D721Med (cell line): ENCODE measurements at regions not wholly inside any gene's neighbourhood (a gene's known extent, or its start where the extent isn't known, plus 50 kb on each side); places are given as distances from the start of the nearest gene placed in this dataset.

ENCODE experiments used
- DNase-seq: peaks from one replicate; pipeline ENCODE4 v3.0.0; 2011; ENCODE audit warnings: low spot score; ENCODE audit not compliant: insufficient read length
- FAIRE-seq: peaks from 2 replicates; lab custom pipeline; 2011; peaks lifted over from hg19 to GRCh38; lab: Jason Lieb, UNC
- TF ChIP-seq, protein P1 (sequence below): IDR thresholded peaks from 2 replicates; pipeline ENCODE4 v1.5.1; 2012; ENCODE audit warnings: mild to moderate bottlenecking, control low read depth; ENCODE audit not compliant: insufficient read depth; ENCODE audit errors: missing control alignments

DNA sequence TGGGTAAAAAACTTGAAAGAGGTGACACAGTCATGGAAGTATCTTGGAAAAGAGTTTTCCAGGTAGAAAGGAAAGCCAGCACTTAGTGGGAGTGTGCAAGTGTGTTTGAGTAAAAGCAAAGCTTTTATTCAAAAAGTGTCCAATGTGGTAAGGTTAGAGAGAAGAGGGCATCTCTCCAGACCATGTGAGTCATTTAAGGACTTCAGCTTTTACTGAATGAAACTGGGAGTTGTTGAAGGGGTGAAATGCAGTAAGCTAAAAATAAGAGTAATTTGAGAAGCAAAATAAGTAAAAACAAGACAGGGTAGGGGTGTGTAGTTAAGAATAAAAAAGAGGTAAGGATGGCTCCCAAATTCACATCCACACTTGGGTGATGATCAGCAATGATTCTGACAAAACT, 238.9 kb downstream of the SLC7A11 start:
- TF ChIP-seq, protein P1, sequence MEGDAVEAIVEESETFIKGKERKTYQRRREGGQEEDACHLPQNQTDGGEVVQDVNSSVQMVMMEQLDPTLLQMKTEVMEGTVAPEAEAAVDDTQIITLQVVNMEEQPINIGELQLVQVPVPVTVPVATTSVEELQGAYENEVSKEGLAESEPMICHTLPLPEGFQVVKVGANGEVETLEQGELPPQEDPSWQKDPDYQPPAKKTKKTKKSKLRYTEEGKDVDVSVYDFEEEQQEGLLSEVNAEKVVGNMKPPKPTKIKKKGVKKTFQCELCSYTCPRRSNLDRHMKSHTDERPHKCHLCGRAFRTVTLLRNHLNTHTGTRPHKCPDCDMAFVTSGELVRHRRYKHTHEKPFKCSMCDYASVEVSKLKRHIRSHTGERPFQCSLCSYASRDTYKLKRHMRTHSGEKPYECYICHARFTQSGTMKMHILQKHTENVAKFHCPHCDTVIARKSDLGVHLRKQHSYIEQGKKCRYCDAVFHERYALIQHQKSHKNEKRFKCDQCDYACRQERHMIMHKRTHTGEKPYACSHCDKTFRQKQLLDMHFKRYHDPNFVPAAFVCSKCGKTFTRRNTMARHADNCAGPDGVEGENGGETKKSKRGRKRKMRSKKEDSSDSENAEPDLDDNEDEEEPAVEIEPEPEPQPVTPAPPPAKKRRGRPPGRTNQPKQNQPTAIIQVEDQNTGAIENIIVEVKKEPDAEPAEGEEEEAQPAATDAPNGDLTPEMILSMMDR, result no peak
- no peak for FAIRE-seq
- no peak for DNase-seq

DNA sequence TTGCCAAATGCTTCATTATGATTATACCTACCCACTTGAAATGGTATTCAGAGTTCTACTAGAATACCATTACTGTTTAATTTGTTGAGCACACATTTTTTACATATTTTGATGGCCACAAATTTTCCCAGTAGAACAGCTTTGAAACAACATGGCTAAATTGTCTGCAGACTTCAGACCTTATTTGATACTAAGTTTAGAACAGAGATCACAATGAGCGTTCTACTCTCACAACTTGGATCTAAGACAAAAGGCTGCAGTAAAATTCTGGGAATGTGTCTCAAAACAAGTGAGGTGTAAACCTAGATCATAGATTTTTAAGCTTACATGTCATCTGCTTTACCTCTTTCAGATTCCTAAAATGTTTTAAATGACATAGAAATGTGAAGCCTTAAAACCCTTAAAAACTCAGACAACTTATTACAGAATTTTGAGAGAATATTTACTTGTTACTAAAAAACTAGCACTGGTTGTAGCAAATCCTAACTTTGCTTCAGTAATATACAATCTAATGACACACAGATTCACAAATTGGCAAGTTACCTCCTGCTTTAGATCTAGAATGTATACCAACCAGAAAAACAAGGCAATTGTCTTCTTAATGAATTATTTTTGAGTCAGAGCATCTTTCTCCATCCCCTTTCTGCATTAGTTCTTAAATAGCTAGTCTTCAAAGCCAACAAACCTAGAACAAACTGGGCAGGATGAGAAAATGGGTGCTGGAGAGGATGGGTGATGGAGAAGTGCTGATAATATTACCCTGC, 243.3 kb downstream of the SLC7A11 start:
- DNase-seq (no peak), FAIRE-seq (no peak)
- TF ChIP-seq, protein P1, result no peak

DNA sequence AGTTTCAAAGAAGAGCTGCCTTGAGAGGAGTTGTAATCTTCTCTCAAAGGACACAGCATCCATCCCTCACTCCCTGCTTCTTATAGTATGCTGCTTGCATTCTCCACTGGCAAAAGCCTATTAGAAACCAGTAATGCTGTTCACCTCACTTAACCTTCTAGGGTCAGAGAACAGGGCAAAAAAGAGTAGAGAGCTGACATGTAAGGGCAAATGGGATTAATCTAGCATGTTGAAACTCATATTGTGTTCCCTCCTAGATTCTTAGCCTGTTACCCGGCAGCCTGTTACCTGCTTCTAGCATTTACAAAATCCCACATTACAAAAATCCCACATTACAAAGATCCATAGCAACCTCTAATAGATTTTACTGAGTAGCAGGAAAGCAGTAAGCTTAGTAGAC, 244.7 kb downstream of the SLC7A11 start:
- TF ChIP-seq, protein P1, result no peak
- no peak for FAIRE-seq

DNA sequence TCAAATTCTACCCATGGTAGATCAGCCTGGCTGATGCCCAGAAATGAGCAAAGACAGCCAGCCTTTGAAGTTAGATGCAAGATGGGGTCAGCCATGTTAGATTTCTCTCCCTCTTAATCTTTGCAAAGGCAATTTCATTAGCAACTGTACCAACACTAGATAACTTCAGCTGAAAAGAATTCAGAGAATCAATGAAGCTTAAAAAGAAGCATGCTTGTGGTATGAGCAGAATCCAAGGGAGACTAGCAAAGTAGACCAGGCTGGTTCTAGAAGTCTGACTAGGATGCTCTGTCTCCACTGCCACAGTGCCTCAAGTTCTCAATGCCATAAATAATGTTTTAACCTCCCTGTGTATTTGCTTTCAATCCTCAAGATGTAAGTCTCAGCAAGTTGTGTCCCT, 247.3 kb downstream of the SLC7A11 start:
- no peak for FAIRE-seq
- TF ChIP-seq, protein P1, result no peak
- no peak for DNase-seq

More for the DNA sequence above, 244.7 kb downstream of the SLC7A11 start:
- no peak for DNase-seq

DNA sequence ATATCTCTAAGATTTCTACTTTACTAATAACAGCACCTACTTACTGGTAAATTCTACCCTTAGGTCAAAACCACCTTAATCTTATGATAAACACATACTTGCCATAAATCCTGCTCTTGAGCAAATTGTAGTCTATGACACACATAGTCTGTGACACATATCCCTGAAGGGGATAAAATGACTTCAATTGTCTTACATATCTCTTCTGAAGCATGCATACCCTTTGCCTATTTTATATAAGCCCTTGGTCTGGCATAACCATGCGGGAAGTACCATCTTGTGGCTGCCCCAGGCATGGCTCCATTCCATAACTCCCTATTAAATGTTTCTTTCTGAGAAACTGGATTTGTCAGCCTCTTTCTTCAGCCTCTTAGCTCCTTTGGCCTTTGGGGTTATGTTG, 248.9 kb downstream of the SLC7A11 start:
- no peak for FAIRE-seq
- DNase-seq, result no peak
- TF ChIP-seq, protein P1, result no peak

DNA sequence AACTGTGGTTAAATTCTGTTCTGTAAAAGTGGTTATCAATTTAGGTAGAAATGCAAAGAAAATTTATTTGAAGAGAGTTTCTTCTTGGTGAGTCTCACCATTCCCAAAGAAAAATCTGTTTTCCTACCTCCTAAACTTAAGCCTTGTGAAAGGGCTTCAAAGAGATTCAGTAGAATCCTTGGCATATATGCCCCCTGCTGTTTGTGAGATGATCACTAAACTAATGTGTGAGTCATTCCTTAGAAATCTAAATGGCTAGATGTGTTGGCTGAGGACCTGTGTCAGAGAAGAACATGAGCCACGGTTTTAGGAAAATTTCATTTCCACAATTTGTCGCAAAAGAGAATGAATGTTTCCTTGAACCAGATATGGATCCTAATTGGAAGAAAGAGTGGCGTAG, 260.9 kb downstream of the SLC7A11 start:
- DNase-seq (no peak), FAIRE-seq (no peak)
- TF ChIP-seq, protein P1, result no peak

DNA sequence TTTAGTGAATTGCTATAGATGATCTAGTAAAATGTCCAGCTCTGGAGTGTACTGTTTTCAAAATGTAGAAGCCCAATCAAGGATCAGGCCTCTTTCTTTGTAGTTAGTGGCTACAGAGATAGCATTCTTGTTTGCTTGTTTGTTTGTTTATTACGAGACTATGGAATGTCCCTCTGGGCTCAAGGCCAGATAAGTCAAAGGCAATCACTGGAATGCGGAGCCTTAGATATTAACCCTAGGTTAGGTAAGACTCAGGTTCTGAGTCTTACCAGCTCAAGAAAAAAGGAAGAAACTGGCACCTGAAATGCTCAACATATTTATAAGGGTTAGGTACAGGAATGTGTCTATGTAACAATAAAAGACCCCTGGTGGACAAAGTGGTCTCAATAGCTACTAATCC, 261.5 kb downstream of the SLC7A11 start:
- no peak for DNase-seq
- TF ChIP-seq, protein P1, result no peak
- no peak for FAIRE-seq
